GM12892 (cell line): ENCODE measurements at regions not wholly inside any gene's neighbourhood (a gene's known extent, or its start where the extent isn't known, plus 50 kb on each side); places are given as distances from the start of the nearest gene placed in this dataset.

Experiments used
- DNase-seq: peaks from one replicate; pipeline ENCODE4 v3.0.0; 2011; ENCODE audit not compliant: insufficient read length
- FAIRE-seq: peaks from 2 replicates; lab custom pipeline; 2011; peaks lifted over from hg19 to GRCh38; lab: Jason Lieb, UNC
- POLR2A ChIP-seq: IDR thresholded peaks from 2 replicates; pipeline ENCODE4 v1.6.1; 2011; ENCODE audit warnings: low read depth, low read length, control low read depth
- POLR2AphosphoS5 ChIP-seq: IDR thresholded peaks from 2 replicates; pipeline ENCODE4 v1.6.1; 2011; ENCODE audit warnings: low read depth, low read length, control low read depth
- TAF1 ChIP-seq: IDR thresholded peaks from 2 replicates; pipeline ENCODE4 v1.6.1; 2011; ENCODE audit warnings: low read depth, mild to moderate bottlenecking, control low read depth, low read length, borderline replicate concordance

DNA sequence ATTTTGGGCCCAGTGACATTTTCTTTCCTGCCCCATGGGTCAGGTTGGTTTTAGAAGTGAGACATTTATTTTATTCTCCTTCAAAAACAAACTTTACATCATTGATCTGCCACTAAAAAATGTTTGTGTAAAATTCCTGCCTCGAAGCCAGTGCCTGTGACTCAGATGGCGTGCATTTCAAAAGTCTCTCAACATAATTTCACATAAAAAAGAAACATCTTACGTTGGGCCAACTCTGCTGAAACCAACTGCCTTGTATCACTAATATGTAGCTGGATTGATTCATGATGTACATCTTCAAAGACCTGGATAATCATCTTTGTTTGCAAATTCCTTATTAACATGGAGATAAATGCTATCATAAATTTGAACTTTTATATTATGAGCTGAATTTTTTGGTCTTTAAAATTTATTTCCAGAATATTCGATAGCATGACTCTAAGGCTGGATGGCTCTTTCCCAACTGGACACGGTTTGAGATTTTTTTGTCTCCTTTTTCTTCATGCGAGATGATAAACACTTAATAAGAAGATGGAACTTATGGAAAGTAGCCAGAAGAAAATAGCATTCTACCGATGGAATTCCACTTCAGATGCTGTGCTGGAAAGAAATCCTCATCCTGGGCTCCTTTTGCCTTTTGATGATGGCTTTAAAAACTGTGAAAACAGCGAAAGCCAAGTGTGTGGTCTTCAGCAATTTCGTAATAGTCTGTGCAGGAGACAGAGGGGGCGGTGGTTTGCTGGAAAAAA, 420.5 kb downstream of the FGF9 start:
- no peak for FAIRE-seq
- TF ChIP-seq POLR2AphosphoS5 = no peak
- TF ChIP-seq TAF1 = no peak
- TF ChIP-seq POLR2A = no peak
- DNase-seq = no peak

DNA sequence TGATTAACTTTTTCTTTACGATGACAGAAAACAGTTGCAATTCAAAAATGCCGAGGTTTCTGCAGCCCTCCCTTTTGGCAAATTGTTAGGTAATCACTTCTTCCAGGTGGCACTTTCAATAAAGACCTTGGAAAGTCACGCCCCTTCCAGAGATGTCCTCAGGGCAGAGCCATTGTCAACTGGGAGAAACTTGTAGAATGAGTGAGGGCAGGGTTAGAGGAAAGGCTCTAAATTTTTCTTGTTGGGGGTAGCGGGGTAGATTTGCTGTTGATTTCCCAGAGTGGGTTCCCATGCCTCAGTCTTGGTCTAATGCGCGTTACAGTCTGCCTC, 421.1 kb downstream of the FGF9 start:
- DNase-seq = no peak
- FAIRE-seq = no peak
- TF ChIP-seq POLR2A (no peak), TAF1 (no peak), POLR2AphosphoS5 (no peak)

- DNase-seq (no peak), FAIRE-seq (no peak)
- TF ChIP-seq TAF1 = no peak
- no peak for TF ChIP-seq POLR2AphosphoS5
- TF ChIP-seq POLR2A = no peak
Measured at GRCh38 chr13:22092791-22093560, 422.1 kb downstream of the FGF9 start.

GRCh38 chr13:22095794-22096193, 424.9 kb downstream of the FGF9 start:
- no peak for FAIRE-seq
- TF ChIP-seq POLR2A (no peak), TAF1 (no peak), POLR2AphosphoS5 (no peak)
- no peak for DNase-seq

- FAIRE-seq = no peak
- TF ChIP-seq POLR2AphosphoS5 (no peak), TAF1 (no peak), POLR2A (no peak)
- no peak for DNase-seq
Measured at GRCh38 chr13:22099585-22099984, 428.7 kb downstream of the FGF9 start.

GRCh38 chr13:22102271-22102670, 431.4 kb downstream of the FGF9 start:
- FAIRE-seq (no peak), DNase-seq (no peak)
- no peak for TF ChIP-seq POLR2A
- TF ChIP-seq TAF1 = no peak

GRCh38 chr13:22103046-22104027, 432.5 kb downstream of the FGF9 start:
- TF ChIP-seq POLR2AphosphoS5 = no peak
- no peak for TF ChIP-seq POLR2A
- no peak for TF ChIP-seq TAF1
- no peak for FAIRE-seq
- DNase-seq = no peak

DNA sequence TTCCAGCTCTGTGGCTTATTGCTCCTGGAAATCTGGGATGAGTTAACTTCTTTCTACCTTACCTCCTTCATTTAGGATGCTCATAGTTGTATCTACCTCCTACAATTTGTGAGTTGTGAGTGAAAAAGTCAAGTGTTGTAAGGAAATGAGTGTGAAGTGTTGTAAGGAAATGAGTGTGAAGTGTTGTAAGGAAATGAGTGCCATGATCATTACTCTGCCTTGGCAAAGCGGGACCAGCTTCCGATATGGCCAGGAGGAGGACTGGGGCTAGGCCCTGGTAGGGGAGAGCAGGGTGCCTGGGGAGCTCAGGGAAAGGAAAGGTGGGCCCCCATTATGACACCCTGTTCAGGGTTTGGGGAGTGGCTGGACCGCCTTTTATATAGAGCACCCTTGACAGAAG, 435.2 kb downstream of the FGF9 start:
- DNase-seq (no peak), FAIRE-seq (no peak)

DNA sequence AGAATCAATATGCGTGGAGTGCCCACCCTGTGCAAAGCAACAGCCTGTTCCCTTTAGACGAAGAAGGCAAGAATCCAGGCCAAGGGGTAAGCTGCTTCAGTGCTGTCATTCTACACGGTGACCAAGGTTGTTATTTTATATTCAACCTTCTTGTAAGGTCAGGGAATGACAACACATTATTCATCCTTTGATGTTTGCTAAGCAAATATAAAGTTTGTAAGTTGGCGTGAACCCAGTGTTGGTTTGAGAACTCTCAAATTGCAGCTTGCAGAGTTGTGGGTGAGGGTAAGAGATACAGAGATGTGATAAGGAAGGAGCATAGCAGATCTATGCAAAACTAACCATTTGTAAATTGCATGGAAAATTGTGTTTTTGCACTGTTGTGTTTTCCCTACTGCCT, 436.7 kb downstream of the FGF9 start:
- TF ChIP-seq TAF1 (no peak), POLR2AphosphoS5 (no peak), POLR2A (no peak)
- no peak for DNase-seq
- no peak for FAIRE-seq

More for the DNA sequence above, 435.2 kb downstream of the FGF9 start:
- TF ChIP-seq TAF1 (no peak), POLR2AphosphoS5 (no peak), POLR2A (no peak)

GRCh38 chr13:22108283-22108942, 437.5 kb downstream of the FGF9 start:
- no peak for TF ChIP-seq POLR2AphosphoS5
- TF ChIP-seq POLR2A = no peak
- no peak for TF ChIP-seq TAF1
- no peak for DNase-seq
- FAIRE-seq = no peak

DNA sequence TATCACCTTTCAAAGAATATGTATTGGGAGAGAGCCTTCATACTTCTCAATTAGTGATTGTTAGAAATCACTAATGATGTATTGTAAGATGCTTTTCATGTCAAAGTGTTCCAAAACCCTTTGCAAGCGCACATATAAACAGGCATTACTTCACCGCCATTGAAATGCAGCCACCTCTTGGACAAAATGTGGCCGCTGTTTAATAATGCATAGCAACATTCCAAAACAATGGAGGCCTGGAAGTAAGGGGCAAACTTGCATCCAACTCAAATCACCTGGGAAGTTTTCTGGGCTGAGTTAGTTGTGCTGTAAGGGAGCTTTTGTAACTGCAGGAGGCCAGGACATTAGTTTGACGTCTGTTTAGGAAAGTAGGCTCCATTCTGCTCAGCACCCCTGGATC, 438.1 kb downstream of the FGF9 start:
- DNase-seq (no peak), FAIRE-seq (no peak)
- no peak for TF ChIP-seq TAF1
- no peak for TF ChIP-seq POLR2AphosphoS5
- no peak for TF ChIP-seq POLR2A

GRCh38 chr13:22110368-22110767, 439.5 kb downstream of the FGF9 start:
- DNase-seq (no peak), FAIRE-seq (no peak)
- TF ChIP-seq POLR2AphosphoS5 (no peak), POLR2A (no peak), TAF1 (no peak)
